Ovary (tissue), 7 donors: ENCODE measurements at regions not wholly inside any gene's neighbourhood (a gene's known extent, or its start where the extent isn't known, plus 50 kb on each side); places are given as distances from the start of the nearest gene placed in this dataset.

ENCODE experiments used
- DNase-seq, 5 donors: peaks; one replicate each; pipeline ENCODE4 v3.0.0-alpha.2; 2019 to 2020
- H3K27ac ChIP-seq, 2 donors: fragments of 200-600 bp; one replicate each; pipeline versions ENCODE4 v1.5.1 to v1.8.0; 2019 to 2022
- H3K27me3 ChIP-seq: fragments of 200-600 bp; one replicate; pipeline ENCODE4 v1.8.0; 2022
- H3K36me3 ChIP-seq: fragments of 200-600 bp; sonication (generic); one replicate; pipeline ENCODE4 v1.5.1; 2019
- H3K4me1 ChIP-seq: one replicate; pipeline ENCODE4 v1.8.1; 2013; ENCODE audit warnings: mild to moderate bottlenecking, moderate library complexity; ENCODE audit not compliant: insufficient read depth
- H3K4me3 ChIP-seq: fragments of 200-600 bp; sonication (generic); one replicate; pipeline ENCODE4 v1.5.1; 2017
- H3K9me3 ChIP-seq, 2 donors: fragments of 200-600 bp in 1 of 2; sonication (generic) in 1 of 2; one replicate each; pipeline versions ENCODE4 v1.5.1 to v1.8.1; 2013 to 2019; ENCODE audit warnings: mild to moderate bottlenecking in 1 of 2, moderate library complexity in 1 of 2
- CTCF ChIP-seq, 3 donors: fragments of 450-650 bp in 2 of 3; fragments of 200-600 bp in 1 of 3; IDR thresholded peaks; one replicate each; pipeline versions ENCODE4 v1.5.1 to v1.8.0; 2016 to 2022; ENCODE audit warnings: antibody characterized with exemption in 3 of 3, mild to moderate bottlenecking in 1 of 3
- EP300 ChIP-seq: sonication (generic); formaldehyde crosslinking; IDR thresholded peaks from one replicate; pipeline ENCODE4 v1.6.1; 2017; ENCODE audit warnings: antibody characterized with exemption
- POLR2A ChIP-seq: fragments of 450-650 bp; IDR thresholded peaks from one replicate; pipeline ENCODE4 v1.6.1; 2017; ENCODE audit warnings: antibody characterized with exemption, mild to moderate bottlenecking, moderate library complexity
- WGBS, 3 donors: extraction: QIAGEN DNeasy Blood & Tissue Kit in 1 of 3; methylation state at CpG; one replicate each; pipeline versions ENCODE4 v1.1.5 to v1.1.7; 2013 to 2017; 5-methylcytosine and 5-hydroxymethylcytosine counted together
- intact Hi-C, 4 donors: fragments of 100-400 bp; cut with DNase I; formaldehyde crosslinking; loops; one replicate each; pipeline versions ENCODE4 v1.11.0 to v1.15.1; 2022 to 2023
- donor health status: DM: no; HTN: no; CAD: no; lungs with moderate emphysema.
- donor health status: DM: no; HTN: no; CAD: no.
- donor health status: Bipolar disorder and iron deficiency.
- donor health status: DM: no; HTN: no; CAD: no.
- donor health status: DM: yes; HTN: yes; CAD: no.

DNA sequence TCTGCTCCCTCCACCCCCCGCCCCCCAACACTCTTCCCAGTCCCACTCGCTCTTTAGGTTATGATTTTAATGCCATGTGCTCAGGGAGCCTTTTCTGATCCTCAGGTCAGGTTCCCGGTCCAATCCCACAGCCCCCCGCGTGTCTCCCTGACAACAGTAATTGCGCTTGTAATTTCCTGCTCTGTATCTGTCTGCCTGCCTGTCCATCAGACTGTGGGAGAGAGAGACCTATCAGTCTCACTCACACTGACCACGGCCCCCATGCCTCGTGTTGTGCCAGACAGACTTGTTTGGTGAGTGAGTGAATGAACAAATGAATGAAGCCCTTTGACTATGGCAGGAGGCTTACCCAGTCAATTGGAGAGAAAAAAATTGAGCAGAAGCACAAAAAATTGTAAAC is 50.8 kb upstream of the ECE1 start:
- H3K27me3 ChIP-seq = no peaks in the 10 kb centered on the region
- intact Hi-C loops = loop anchor here in 1 of 4 donors (5.0 kb wide), 1 partner anchor 74 kb away; no protein-coding TSS in a partner anchor

GRCh38 chr1:21340230-21340945 is 50.1 kb upstream of the ECE1 start:
- no peak for TF ChIP-seq POLR2A
- TF ChIP-seq EP300 = no peak
- TF ChIP-seq CTCF (IDR thresholded peaks at IDR 0.05) = no peak
- no peaks in the 10 kb centered on the region for H3K36me3 ChIP-seq
- H3K27ac ChIP-seq = peak overlapping the region; percentile 81 to 92
- H3K4me1 ChIP-seq = peaks cover 49% of the 10 kb centered on the region
- H3K4me3 ChIP-seq = no peak overlapping the region
- H3K27me3 ChIP-seq = no peaks in the 10 kb centered on the region
- intact Hi-C loops = loop anchor here in 1 of 4 donors (5.0 kb wide), 1 partner anchor 73 kb away; no protein-coding TSS in a partner anchor
- WGBS, 3 donors = 67 to 79% (median 69%) methylated on average over 13 of the region's 13 CpGs
- DNase-seq = peak in 4 of 5 donors; percentile 75 to 83 (median 77)
- no peaks in the 10 kb centered on the region for H3K9me3 ChIP-seq

More for the DNA sequence above, 50.8 kb upstream of the ECE1 start:
- no peak for TF ChIP-seq CTCF (IDR thresholded peaks at IDR 0.05)
- TF ChIP-seq EP300 = no peak
- no peak for TF ChIP-seq POLR2A
- peak overlapping the region; percentile 81 to 92 for H3K27ac ChIP-seq
- no peaks in the 10 kb centered on the region for H3K36me3 ChIP-seq
- H3K4me1 ChIP-seq = peaks cover 44% of the 10 kb centered on the region
- H3K4me3 ChIP-seq = no peak overlapping the region
- H3K9me3 ChIP-seq = no peaks in the 10 kb centered on the region
- DNase-seq = peak in 2 of 5 donors; percentile 33 to 35
- WGBS, 3 donors = 45 to 53% (median 52%) methylated on average over 8 of the region's 8 CpGs
